ENCODE measurements at regions not wholly inside any gene's neighbourhood (a gene's known extent, or its start where the extent isn't known, plus 50 kb on each side); places are given as distances from the start of the nearest gene placed in this dataset.

GRCh38 chr18:75654851-75655751 lies 227.6 kb upstream of the SMIM21 start (continued):
- TF ChIP-seq, protein P1, sequence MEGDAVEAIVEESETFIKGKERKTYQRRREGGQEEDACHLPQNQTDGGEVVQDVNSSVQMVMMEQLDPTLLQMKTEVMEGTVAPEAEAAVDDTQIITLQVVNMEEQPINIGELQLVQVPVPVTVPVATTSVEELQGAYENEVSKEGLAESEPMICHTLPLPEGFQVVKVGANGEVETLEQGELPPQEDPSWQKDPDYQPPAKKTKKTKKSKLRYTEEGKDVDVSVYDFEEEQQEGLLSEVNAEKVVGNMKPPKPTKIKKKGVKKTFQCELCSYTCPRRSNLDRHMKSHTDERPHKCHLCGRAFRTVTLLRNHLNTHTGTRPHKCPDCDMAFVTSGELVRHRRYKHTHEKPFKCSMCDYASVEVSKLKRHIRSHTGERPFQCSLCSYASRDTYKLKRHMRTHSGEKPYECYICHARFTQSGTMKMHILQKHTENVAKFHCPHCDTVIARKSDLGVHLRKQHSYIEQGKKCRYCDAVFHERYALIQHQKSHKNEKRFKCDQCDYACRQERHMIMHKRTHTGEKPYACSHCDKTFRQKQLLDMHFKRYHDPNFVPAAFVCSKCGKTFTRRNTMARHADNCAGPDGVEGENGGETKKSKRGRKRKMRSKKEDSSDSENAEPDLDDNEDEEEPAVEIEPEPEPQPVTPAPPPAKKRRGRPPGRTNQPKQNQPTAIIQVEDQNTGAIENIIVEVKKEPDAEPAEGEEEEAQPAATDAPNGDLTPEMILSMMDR (conservative IDR thresholded peaks at IDR 0.05; ENCODE audit: low read depth in 2 of 2): no peak
- TF ChIP-seq EZH2phosphoT487 (IDR thresholded peaks at IDR 0.05; ENCODE audit: unreplicated experiment) (no peak), EZH2 (IDR thresholded peaks at IDR 0.05; ENCODE audit: low read depth, unreplicated experiment) (no peak), ZNF462 (CRISPR knock-in tag; IDR thresholded peaks at IDR 0.05) (no peak), ZNF331 (CRISPR knock-in tag; IDR thresholded peaks at IDR 0.05; ENCODE audit: low read depth) (no peak)

GRCh38 chr18:75654386-75654785 lies 226.9 kb upstream of the SMIM21 start:
- Mint-ChIP-seq H3K9me3 (peaks cover 3% of the 10 kb centered on the region), H3K27ac (no peak overlapping the region), H3K4me3 (no peak overlapping the region), H3K27me3 (ENCODE audit: insufficient read depth, low read depth, poor library complexity) (peaks cover 2% of the 10 kb centered on the region), H3K36me3 (ENCODE audit: low read depth) (peaks cover 6% of the 10 kb centered on the region; the same call in 2 of the 3 replicates), H3K4me1 (peaks cover 34% of the 10 kb centered on the region)
- Histone ChIP-seq H3K79me2 (replicated peaks; ENCODE audit: insufficient read depth) (no peaks in the 10 kb centered on the region), H4K20me1 (replicated peaks; ENCODE audit: insufficient read depth) (no peaks in the 10 kb centered on the region), H3F3A (replicated peaks; ENCODE audit: low read depth) (peaks cover 4% of the 10 kb centered on the region; the same call in 1 of the 2 replicates), H2AFZ (peak overlapping the region; percentile 44; the same call in 1 of the 2 replicates), H3K27me3 (ENCODE audit: insufficient read depth) (no peaks in the 10 kb centered on the region), H3K36me3 (ENCODE audit: insufficient read depth) (no peaks in the 10 kb centered on the region), H3K9me2 (ENCODE audit: insufficient read depth) (peaks cover 10% of the 10 kb centered on the region), H3K27ac (ENCODE audit: low read depth) (no peak overlapping the region), H3K4me1 (ENCODE audit: insufficient read depth) (peaks cover 26% of the 10 kb centered on the region), H3K4me2 (peak overlapping the region; percentile 71; the same call in 1 of the 2 replicates), H3K4me3 (no peak overlapping the region)
- ATAC-seq (no peak), DNase-seq (ENCODE audit: low spot score) (no peak)
- TF ChIP-seq EZH2phosphoT487 (IDR thresholded peaks at IDR 0.05; ENCODE audit: unreplicated experiment): no peak
- TF ChIP-seq POLR2AphosphoS5 (IDR thresholded peaks at IDR 0.05; ENCODE audit: low read depth): no peak
- TF ChIP-seq ZNF114 (CRISPR knock-in tag; IDR thresholded peaks at IDR 0.05): no peak
- no peak for TF ChIP-seq REST (IDR thresholded peaks at IDR 0.05; ENCODE audit: unreplicated experiment)

Measured in GM23338 (cell line).